Colonic mucosa (tissue), 4 donors: ENCODE measurements at regions not wholly inside any gene's neighbourhood (a gene's known extent, or its start where the extent isn't known, plus 50 kb on each side); places are given as distances from the start of the nearest gene placed in this dataset.

Experiments
- DNase-seq: peaks from one replicate; pipeline ENCODE4 v3.0.0-alpha.2; 2020
- H3K27ac ChIP-seq: fragments of 200-600 bp; one replicate; pipeline ENCODE4 v1.8.0; 2021
- H3K27me3 ChIP-seq: fragments of 200-600 bp; one replicate; pipeline ENCODE4 v1.8.0; 2021
- H3K36me3 ChIP-seq: fragments of 200-600 bp; one replicate; pipeline ENCODE4 v1.8.0; 2021
- H3K4me1 ChIP-seq: fragments of 200-600 bp; one replicate; pipeline ENCODE4 v1.8.0; 2021; ENCODE audit warnings: mild to moderate bottlenecking
- H3K4me3 ChIP-seq: fragments of 200-600 bp; one replicate; pipeline ENCODE4 v1.8.0; 2021
- H3K9ac ChIP-seq, 2 donors: one replicate each; pipeline ENCODE4 v1.7.0; 2013; ENCODE audit warnings: control low read depth in 2 of 2, low read depth in 2 of 2, low read length in 2 of 2
- H3K9me3 ChIP-seq: fragments of 200-600 bp; one replicate; pipeline ENCODE4 v1.8.0; 2021
- CTCF ChIP-seq: fragments of 200-600 bp; IDR thresholded peaks from one replicate; pipeline ENCODE4 v1.8.0; 2022; ENCODE audit warnings: antibody characterized with exemption, mild to moderate bottlenecking
- intact Hi-C: fragments of 100-400 bp; cut with DNase I; formaldehyde crosslinking; loops from one replicate; pipeline ENCODE4 v1.14.1; 2022
- donor health status: healthy.
- donor health status: DM: no; HTN: no; CAD: no.
- donor health status: DM: no; HTN: no; CAD: no.

DNA sequence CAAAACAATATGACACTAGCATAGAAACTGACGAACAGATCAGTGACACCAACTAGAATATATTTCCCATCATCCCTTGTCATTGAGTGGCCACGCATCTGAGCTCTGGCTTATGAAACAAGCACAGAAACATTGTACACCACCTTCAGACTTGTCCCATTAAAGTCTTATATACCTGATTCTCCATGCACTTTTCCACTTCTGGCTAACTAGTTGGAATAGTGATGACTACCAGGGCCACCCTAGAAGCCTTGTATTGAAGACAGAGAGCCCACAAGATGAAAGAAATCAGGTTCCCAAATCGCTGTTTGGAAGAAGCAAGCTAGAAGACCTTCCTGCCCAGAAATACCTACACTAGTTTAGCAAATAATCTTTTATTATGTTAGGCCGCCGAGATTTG is 99.7 kb upstream of the PPM1H start:
- Histone ChIP-seq H3K27me3 (no peaks in the 10 kb centered on the region), H3K9me3 (no peaks in the 10 kb centered on the region), H3K36me3 (no peaks in the 10 kb centered on the region), H3K27ac (no peak overlapping the region), H3K4me3 (no peak overlapping the region), H3K9ac (no peak overlapping the region), H3K4me1 (no peaks in the 10 kb centered on the region)
- TF ChIP-seq CTCF: no peak
- DNase-seq: no peak
- intact Hi-C loops: no loop called here

- Histone ChIP-seq H3K27me3 (no peaks in the 10 kb centered on the region), H3K4me3 (no peak overlapping the region), H3K9ac (no peak overlapping the region), H3K4me1 (no peaks in the 10 kb centered on the region), H3K27ac (no peak overlapping the region), H3K36me3 (no peaks in the 10 kb centered on the region), H3K9me3 (no peaks in the 10 kb centered on the region)
- intact Hi-C loops: no loop called here
- DNase-seq: no peak
- no peak for TF ChIP-seq CTCF
Measured at GRCh38 chr12:63029676-63030075, 94.7 kb upstream of the PPM1H start.

- H3K9me3 ChIP-seq: no peaks in the 10 kb centered on the region
- no peak for TF ChIP-seq CTCF
- no peaks in the 10 kb centered on the region for H3K27me3 ChIP-seq
- no peak overlapping the region for H3K9ac ChIP-seq
- intact Hi-C loops: no loop called here
- H3K4me3 ChIP-seq: no peak overlapping the region
- no peaks in the 10 kb centered on the region for H3K4me1 ChIP-seq
- H3K36me3 ChIP-seq: no peaks in the 10 kb centered on the region
- DNase-seq: no peak
- no peak overlapping the region for H3K27ac ChIP-seq
Measured at GRCh38 chr12:63028951-63029350, 94.0 kb upstream of the PPM1H start.

DNA sequence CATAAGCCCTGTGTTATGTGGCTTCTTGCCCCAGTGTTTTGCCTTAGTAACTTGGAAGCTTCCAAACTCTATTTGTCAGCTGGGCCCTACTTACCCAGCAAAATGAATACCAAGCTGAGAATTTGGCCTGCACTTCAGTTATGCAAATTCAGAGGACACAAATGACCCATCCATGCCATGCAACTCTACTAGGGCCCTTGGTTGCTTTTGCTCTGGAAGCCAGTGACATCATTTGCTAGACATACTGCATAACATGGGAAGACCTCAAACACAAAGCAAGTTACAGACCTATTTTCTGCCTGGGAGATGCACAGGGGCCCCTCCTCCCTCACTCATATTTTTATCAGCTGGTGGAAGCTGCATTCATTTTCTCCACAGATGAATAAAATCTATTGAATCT is 90.2 kb upstream of the PPM1H start:
- H3K36me3 ChIP-seq: no peaks in the 10 kb centered on the region
- H3K27ac ChIP-seq: no peak overlapping the region
- H3K9ac ChIP-seq: no peak overlapping the region
- no peaks in the 10 kb centered on the region for H3K4me1 ChIP-seq
- no peaks in the 10 kb centered on the region for H3K9me3 ChIP-seq
- H3K27me3 ChIP-seq: no peaks in the 10 kb centered on the region
- no peak for DNase-seq
- no peak overlapping the region for H3K4me3 ChIP-seq
- intact Hi-C loops: no loop called here
- no peak for TF ChIP-seq CTCF

GRCh38 chr12:63023926-63024325 is 89.0 kb upstream of the PPM1H start:
- H3K27ac ChIP-seq: no peak overlapping the region
- H3K4me3 ChIP-seq: no peak overlapping the region
- H3K36me3 ChIP-seq: no peaks in the 10 kb centered on the region
- H3K27me3 ChIP-seq: no peaks in the 10 kb centered on the region
- no peaks in the 10 kb centered on the region for H3K4me1 ChIP-seq
- no peak for DNase-seq
- no peak overlapping the region for H3K9ac ChIP-seq
- no peak for TF ChIP-seq CTCF
- H3K9me3 ChIP-seq: no peaks in the 10 kb centered on the region
- intact Hi-C loops: no loop called here

DNA sequence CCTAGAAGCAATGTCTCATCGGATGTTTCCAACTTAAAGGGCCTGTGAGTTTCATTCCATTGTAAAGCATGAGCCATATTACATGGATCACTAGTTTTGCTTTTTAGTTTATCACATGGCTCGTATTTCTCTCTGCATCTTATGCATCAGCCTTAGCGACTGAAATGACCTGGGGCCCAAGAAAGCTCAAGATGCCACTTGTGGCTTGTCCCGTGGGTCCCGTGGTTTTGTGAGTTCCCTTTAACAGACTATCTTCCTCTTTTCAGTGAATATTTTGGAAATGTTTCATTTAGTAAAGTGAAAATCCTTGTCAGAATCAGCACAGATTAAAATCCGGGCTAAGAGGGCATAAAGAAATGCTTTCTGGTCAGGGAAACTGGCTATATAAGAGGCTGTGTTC is 86.2 kb upstream of the PPM1H start:
- DNase-seq: no peak
- no peaks in the 10 kb centered on the region for H3K4me1 ChIP-seq
- TF ChIP-seq CTCF: no peak
- no peak overlapping the region for H3K9ac ChIP-seq
- H3K27me3 ChIP-seq: no peaks in the 10 kb centered on the region
- intact Hi-C loops: no loop called here
- H3K9me3 ChIP-seq: no peaks in the 10 kb centered on the region
- H3K36me3 ChIP-seq: no peaks in the 10 kb centered on the region
- H3K4me3 ChIP-seq: no peak overlapping the region
- no peak overlapping the region for H3K27ac ChIP-seq
